Activated naive CD4-positive, alpha-beta T cell treated with Interleukin-2 at 50 U/mL for 16 hours (primary cell): ENCODE measurements at regions not wholly inside any gene's neighbourhood (a gene's known extent, or its start where the extent isn't known, plus 50 kb on each side); places are given as distances from the start of the nearest gene placed in this dataset.

ENCODE experiments used
- DNase-seq: peaks from one replicate; pipeline ENCODE4 v3.0.0-alpha.2; 2020

DNA sequence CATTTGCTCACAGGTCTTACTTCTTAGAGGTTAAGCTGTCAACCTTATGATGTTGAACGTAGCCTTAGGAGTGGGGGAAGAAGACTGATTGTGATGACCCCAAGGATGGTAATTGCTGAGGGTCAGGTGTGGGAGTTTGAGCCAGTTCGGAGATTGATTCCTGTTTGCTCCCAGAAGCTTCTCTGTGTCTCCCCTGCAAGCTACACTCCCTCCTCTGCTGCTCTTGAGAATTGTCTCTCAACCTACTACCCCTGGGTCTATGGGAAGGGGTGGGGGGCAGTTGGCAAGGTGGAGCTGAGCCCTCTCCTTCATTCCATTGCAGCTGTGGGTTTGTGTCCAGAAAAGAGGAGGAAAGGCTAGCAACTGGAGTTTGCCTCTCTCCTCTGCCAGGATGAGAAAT, 113.8 kb downstream of the PLEKHG1 start:
- DNase-seq = no peak

DNA sequence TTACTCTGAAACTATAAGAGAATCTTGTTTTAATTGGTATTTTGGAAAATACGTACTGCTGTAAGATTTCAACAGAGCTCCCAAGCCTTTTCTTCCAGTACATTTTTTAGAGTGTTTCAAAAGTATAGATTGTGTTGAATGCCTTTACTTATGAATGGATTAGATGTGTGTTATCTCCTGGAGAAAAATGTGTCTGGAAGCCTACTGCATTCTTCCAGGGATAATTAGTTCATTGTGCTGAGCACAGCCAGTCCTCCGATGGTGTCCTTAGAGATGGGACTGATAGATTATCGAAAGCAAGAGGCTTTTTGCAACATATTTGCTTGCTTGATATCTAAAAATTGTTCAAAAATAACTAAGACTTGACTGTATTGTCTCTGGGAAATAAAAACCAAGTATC, 114.2 kb downstream of the PLEKHG1 start:
- DNase-seq = no peak

DNA sequence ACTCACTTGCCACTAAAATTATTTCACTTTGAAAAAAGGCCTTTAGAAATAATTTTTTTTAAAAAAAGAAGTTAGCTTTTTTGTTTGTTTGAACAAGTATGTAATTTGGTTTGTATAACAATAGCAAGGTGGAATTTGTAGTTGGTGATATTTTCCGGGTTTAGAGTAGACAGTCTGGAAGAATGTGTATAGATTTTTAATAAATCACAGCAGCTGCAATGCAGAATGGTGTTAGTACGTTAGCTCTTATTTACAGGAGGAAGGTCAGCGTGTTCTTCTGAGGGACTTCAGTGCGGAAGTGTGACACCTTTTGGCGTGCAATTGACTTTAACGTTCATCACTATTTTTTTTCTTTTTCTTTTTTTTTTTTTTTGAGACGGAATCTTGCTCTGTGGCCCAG, 115.4 kb downstream of the PLEKHG1 start:
- no peak for DNase-seq

DNA sequence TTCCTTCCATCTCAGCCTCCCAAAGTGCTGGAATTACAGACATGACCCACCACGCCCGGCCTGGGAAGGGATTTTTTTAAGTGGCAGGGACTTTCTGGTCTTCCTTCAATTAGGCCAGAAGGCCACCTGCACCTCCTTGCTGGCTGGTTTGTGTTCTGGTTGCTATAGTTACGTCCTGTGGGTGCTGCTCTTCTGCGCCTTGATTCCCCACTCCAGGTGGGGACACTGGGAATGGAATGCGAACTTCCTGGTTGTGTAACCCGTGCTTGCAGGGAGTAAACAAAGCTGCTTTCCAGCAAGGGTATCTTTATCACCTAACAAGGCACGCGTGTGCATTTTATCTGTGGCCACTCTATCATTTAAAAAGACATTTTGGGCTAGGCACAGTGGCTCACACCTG, 117.7 kb downstream of the PLEKHG1 start:
- DNase-seq = no peak

DNA sequence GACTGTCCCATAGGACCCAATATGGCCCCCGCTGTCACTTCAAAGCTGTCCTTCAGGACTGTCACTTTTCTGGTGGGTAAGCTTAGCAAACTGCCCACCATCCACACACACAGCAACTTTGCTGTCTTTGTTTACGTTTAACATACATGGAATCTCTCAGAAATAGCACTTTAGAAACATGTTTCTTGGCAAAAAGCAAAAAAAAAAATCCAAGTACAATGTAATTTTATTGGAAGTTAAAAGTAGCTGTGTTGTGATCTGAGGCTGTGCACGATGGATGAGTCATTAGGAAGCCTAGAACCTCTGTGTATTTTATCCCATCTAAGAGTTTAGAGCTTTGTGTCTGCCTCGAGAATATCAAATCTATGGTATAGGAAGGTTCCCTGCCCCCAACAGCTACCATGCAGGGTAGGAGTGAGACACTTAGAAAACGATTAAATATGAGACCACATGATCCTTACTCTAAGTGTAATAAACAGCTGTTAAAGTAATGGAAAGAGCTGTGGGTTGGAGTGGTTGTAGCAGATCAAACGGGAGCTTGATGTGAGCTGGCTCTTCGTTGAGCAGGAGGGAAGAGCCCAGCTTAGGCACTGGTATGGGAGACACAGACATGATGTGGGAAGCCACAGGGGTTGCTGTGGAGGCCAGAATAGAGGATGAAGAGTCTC, 119.5 kb downstream of the PLEKHG1 start:
- DNase-seq = no peak

DNA sequence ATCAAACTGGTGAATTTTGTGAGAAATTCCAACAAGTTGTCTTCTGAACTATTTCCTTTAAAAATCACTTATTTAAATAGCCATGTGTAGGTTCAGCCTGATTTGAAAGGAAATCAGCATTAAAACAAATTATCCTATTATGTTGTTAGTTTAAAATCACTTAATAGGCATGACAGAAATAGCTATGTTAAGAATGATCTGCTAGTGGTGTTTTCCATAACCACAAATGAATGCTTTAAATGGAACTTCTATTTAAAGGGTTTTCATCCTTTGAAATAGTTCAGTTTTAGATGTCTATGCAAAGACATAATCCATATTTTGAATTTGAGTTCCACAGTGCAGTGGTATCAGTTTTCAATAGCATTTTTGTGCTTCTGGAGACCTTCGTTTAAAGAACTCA, 120.1 kb downstream of the PLEKHG1 start:
- DNase-seq = no peak

DNA sequence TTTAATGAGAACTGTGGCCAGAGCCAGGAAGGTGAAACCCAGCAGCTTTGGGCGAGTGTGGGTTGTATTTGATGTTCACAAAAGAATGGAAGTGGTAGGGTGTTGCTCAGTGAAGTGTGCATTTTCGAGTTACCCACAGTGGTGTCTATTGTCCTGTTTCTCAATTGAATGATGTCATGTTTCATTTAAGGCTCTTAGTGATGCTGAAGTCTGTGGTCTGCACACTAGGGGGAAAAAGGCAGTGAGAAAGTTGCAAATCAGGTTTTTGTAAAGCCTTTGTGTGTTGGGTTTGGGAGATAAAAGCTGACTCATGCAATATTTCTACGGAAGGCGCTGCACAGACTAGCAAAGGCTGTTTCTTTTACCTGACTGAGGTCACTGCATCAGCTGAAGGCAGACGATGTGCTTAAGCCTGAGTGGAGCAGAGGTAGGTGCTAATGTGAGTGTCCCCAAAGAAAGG, 121.1 kb downstream of the PLEKHG1 start:
- no peak for DNase-seq

DNA sequence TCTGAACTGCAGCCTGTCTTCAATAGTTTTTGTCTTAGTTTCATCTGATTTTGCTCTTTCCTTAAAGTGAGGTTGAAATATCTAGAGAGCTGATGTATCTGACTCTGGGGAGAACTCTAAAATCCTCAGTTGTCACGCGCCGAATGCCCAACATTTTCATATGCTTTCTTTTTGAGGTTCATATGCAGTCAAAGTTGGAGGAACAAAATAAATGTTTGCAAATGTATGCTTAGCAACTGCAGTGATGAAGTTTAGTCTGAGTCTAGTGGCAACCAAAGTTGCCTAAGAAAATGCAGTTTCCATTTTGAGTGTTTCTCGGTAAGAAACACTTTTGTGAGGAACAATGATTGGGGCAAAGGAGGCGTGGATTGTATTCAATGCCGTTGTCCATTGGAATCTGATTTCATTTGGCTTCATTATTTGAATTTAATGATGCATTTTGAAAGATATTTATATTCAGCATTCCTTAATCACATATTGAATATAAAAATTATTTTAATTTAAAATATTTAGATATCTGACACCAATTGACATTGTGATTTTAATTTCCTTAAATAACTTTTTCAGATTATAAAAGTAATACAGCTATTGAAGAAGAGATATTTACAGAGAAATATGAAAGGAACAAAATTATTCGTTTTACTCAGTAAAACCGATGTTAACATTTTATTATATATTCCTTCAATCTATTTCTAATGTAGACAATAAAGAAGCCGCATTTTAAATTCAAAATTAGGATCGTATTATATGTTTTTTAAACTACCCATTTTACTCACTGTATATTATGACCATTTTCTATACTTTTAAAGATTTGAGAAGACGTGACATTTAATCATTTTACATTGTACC, 122.0 kb downstream of the PLEKHG1 start:
- DNase-seq = no peak

DNA sequence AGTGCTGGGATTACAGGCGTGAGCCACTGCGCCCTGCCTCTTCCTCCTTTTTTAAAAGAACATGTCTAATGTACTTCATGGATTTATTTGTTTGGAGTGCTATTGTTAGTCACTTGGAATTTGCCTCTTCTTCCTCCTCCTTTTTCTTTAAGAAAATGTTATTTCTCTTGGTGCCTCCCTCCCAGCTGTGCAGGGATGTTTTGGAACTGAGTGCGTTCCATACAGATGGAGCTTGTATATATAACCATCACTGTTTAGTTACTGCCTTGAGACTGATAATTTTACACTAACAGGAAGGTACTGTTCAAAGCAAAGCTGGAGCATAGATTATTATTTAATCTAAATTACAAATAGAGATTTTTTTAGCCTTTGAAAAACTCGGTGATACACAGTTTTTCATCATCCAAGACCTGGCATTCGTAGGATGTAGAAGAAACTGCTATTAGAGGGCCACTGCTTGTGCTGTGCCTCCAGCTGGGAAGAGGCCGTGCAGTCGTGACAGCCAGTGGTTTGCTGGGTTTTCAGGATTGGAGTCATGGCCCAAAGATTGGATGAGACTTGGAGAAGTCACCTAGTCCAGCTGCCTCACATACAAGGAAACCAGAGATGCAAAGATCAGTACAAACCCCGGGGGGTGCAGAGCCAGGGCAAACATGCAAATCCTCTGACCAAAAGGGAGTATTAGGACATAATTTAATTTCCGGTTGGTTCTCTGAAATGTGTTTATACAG, 123.1 kb downstream of the PLEKHG1 start:
- no peak for DNase-seq

DNA sequence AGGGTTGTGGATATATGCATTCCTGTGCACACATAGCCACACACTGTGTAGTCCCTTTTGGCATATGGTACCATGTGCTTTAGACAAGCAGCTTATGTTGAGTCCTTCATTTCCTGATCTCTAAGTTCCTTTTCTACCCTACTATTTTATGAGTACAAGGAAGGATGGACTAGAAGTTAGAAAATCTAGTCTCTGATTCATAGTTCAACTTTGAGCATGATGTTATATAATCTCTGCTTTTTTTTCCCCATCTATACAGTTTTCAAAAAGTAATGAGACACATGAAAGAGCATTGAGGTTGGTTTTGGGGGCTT, 123.6 kb downstream of the PLEKHG1 start:
- no peak for DNase-seq

DNA sequence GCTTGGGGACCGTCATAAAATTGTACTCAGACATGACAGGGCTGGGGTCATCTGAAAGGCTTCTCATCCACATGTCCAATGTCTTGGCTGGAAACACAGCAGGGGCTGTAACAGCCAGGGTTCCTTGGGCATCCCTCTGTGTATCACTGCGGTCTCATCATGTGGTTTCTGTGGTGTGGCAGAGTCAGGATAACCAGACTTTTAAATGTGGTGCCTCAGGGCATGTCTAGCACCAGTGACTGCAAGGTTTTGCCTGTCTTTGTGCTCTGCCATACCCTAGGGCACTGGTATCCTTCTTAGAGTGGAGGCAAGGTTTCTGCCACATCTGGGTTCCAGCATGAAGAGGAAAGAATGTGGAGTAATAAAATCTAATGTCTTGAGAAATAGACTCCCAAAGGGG, 124.2 kb downstream of the PLEKHG1 start:
- DNase-seq = no peak

DNA sequence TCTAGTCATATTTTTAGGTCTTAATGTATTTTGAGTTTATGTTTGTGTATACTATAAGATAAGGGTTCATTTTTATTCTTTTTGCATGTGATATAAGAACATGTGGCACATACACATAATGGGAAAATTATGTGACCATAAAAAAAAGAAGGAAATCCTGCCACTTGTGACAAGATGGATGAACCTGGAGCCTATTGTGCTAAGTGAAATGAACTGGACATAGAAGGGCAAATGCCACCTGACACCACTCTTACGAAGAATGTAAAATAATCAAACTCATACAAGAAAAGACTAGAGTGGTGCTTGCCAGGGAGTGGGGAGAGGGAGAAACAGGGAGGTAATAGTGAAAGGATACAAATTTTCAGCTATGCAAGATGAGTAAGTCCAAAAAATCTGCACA, 126.1 kb downstream of the PLEKHG1 start:
- DNase-seq = no peak

DNA sequence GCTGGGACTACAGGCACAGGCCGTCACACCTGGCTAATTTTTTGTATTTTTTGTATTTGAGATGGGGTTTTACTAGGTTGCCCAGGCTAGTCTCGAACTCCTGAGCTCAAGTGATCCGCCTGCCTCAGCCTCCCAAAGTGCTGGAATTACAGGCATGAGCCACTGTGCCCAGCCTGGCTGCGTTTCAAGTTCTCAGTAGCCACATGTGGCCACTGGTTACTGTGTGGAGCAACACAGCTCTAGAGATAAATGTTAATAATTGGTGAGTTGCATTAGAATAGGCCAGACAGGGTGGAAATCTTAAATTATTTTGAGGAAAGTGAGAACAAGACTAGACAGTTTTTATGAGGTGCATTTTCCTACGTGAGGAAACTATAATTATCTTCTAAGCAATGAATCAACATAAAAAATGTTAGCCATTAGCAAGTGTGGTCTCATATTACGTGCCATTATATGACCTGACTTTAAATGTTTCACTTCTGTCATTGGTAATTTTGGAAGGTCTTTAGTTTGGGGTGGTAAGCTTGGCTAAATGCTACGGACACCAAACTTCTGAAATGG, 129.6 kb downstream of the PLEKHG1 start:
- no peak for DNase-seq

DNA sequence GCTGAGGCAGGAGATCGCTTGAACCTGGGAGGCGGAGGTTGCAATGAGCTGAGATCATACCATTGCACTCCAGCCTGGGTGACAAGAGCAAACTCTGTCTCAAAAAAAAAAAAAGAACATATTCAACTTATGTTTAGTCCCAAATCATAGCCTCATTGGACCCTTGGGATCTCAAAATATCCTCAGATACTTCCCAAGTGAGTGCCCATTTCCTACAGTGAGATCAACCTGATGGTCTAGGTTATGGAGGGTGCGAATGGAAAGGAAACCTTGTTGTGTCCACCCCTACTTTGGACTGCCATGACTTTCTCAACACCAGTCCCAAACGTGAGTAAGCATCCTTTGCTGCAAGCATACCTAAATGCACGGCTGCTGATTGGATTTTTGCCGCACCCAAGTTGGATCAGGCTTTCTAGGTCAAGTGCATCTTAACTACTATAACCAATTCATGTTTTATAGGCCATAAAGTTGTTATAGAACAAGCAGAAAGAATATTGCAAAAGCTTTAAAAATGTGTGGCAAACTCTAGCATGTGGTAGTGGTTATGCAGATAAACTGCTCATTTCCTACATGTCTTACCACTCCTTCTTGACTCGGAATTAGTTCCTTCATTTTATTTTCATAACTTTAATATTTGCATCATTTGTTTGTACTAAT, 131.2 kb downstream of the PLEKHG1 start:
- DNase-seq = no peak

DNA sequence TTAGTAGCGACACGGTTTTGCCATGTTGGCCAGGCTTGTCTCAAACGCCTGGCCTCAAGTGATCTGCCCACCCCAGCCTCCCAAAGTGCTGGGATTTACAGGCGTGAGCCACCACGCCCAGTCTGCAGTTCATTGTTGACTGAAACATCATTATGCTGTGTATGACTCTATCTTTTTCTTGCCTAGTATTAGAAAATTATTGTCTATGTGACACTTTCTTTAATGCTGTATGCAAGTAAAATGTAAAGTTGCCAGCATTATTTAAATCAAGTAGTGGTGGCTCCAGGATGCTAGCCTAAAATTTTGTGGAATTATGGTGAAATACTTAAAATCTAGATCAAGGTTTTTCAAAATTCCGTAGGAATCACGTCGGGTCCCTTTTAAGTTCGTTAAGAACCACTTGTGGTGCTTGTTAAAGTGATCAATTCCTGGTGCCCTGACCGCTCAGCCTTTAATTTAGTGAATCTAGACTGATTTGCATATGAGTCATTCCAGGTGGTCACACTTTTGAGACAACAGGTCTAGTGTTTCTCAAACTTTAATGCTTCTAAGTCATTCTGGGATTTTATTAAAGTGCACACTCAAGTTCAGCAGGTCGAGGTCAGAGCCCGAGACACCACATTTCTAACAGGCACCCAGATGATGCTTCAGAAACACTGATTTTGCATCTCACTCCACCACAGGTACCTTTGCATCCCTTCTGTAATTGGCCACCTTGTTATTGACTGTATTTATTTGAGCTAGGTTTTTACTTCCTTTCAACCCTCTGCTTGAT, 132.6 kb upstream of the MTHFD1L start:
- DNase-seq = no peak

DNA sequence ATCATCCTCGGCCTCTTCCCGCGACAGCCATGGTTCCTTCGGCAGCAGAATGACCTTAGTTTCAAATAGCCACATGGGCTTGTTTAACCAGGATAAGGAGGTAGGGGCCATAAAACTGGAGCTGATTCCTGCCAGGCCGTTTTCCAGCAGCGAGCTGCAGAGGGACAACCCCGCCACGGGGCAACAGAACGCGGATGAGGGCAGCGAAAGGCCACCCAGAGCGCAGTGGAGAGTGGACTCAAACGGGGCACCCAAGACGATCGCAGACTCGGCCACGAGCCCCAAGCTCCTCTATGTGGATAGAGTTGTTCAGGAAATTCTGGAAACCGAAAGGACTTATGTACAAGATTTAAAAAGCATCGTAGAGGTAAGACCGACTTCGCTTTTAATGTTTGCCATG, 131.8 kb upstream of the MTHFD1L start:
- no peak for DNase-seq

DNA sequence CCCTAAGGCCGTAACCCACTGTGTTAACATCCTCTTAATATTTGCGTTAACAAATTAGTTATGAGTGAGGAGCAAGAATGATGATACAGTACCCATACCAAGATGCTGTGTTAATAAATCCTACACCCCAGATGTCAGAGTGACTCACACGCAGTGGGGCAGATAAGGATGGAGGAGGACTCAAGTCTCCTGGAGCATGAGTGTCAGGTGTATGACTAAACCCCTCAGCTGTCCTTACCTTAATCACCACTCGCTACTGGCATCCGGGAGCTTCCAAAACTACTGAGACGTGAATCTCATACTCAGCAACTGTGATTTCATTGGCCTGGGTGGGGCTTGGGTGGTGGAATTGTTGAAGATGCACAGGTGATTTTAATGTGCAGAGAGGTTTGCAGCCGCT, 131.3 kb upstream of the MTHFD1L start:
- DNase-seq = no peak

DNA sequence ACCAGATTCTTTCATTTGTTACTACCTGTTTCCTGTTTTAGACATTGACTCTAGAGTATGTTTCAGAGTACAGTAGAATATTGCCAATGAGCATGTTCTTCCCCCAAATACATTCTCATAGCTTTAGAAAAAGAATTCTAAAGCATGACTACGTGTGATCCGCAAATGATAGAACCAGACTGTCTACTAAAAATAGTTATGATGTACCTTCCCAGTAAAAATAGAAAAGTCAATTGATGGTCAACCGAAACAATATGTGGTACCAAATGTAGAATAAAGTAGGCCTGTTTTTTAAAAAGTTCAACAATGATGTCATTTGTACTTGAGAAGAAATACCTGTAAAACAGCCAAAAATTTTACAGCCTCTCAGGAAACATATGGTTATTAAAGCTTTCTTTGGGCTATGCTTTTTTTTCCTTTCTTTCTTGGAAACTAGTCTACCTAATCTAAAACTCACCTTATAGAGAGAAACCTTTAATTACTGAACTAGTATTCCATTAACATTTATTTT, 130.1 kb upstream of the MTHFD1L start:
- no peak for DNase-seq

DNA sequence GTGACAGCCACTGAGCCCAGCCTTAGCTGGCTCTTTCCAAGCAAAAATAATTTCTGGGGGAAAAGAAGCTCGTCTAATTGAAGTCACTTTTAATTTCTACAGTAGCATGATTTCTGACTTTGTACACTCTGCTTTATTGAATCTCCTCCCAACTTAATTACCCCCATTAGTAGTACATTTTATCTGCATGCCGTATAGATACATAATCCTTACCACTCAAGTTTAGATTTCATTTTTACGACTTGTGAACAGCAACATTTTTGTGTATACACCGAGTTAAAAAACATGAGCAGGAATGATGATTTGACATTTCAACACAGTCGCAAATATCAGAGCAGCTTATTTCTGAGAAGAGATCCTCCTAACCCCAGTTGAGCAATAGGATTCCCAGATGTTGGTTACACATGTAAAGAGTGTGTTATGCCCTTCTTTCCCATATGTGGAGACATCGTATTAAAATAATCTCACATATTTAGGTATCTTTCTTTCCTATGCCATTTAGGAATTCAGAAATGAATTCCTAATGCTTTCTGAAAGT, 127.3 kb upstream of the MTHFD1L start:
- DNase-seq = no peak

DNA sequence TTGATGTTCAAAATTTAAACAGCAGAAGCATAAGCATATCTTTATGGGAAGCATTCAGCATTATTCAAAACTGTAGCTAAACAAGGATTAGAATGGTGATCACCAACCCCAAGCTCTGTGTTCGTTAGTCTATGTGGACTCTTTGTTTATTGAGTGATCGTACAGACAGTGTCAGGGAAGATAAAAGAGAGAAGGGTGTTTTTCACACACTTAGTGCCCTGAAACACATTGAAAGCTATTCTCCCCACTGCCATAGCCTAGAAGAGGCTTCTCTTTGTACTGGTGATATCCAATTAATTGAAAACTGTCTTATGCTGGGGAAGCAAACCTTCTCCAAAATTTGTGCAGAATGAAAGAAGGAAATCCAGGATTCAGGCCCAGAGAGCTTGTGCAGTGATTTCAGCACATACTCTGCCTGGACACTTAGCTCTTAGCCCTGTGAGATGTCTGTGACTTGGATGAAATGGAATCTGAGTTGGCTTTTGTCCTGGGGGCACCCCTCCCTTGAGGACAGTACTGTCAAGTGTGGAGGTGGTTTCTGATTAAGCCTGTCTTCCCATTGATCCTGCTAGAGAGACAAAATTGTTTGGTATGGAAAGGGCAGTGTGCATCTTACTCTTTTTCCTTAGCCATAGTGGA, 125.7 kb upstream of the MTHFD1L start:
- no peak for DNase-seq

DNA sequence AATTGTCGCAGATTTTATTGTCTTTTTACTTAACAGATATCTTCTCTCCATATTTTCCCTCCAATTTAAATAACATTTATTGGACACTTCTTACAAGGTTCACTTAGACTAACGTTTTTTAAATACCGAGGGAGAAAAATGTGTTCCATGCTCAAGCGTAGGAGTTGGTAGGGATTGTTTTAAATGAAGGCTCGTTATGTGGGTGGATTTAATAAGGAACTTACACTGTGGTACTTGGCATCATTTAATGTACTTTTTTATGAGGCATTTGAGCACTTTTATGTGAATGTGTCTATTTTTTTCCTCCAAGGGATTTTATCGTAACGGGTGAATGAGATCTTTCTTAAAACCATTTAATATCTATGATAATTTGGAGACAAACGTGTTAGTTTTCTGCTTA, 125.0 kb upstream of the MTHFD1L start:
- DNase-seq = no peak
